HCT116 (cell line): ENCODE measurements at regions not wholly inside any gene's neighbourhood (a gene's known extent, or its start where the extent isn't known, plus 50 kb on each side); places are given as distances from the start of the nearest gene placed in this dataset.

ENCODE experiments used
- ATAC-seq: fragments of 200-7000 bp; cut with Tn5 transposase; 2 replicates; pipeline ENCODE4 v1.9.1; 2020; ENCODE audit warnings: mild to moderate bottlenecking, moderate library complexity
- BruUV-seq: library from RNA; stranded (reverse); fragments of 400-500 nt; replicated peaks from 2 replicates; lab custom pipeline; 2021; lab: Mats Ljungman, UMichigan
- CTCF ChIA-PET: fragments of 300-600 bp; sonication (Branson Sonifier 250); formaldehyde crosslinking; loops from one replicate; lab custom pipeline; 2021; ENCODE audit warnings: antibody characterized with exemption; lab: Charles Lee
- POLR2A ChIA-PET: fragments of 300-600, 350-600 bp; sonication (Branson Sonifier 250); formaldehyde crosslinking; loops from one replicate; lab custom pipeline; 2021; ENCODE audit warnings: antibody characterized with exemption; lab: Charles Lee
- RAD21 ChIA-PET, 2 experiments: fragments of 300-600 bp; sonication (Branson Sonifier 250); formaldehyde crosslinking; loops; one replicate each; lab custom pipeline; 2023; ENCODE audit warnings: low total read pairs in 2 of 2; ENCODE audit not compliant: uncharacterized antibody in 2 of 2, unreplicated experiment in 2 of 2, low non-redundant PET in 1 of 2; lab: Charles Lee
- DNase-seq: peaks from one replicate; pipeline ENCODE4 v3.0.0-alpha.2; 2010; ENCODE audit warnings: low read depth, low spot score
- H2AFZ ChIP-seq: fragments of 200-600 bp; shearing (Covaris generic), sonication (generic); 2 replicates; pipeline ENCODE4 v1.6.1; 2017; ENCODE audit warnings: low read depth, mixed run types, mixed read lengths, antibody characterized with exemption, low read length; ENCODE audit not compliant: poor library complexity, severe bottlenecking
- H3K27ac ChIP-seq: 2 replicates; pipeline ENCODE4 v1.5.1; 2012; ENCODE audit warnings: low read depth, low read length
- H3K27me3 ChIP-seq: fragments of 200-600 bp; sonication (generic); 2 replicates; pipeline ENCODE4 v1.6.1; 2016; ENCODE audit warnings: mixed run types, low read length, mixed read lengths; ENCODE audit not compliant: insufficient read depth
- H3K36me3 ChIP-seq, 2 experiments: fragments of 200-500 bp in 1 of 2; fragments of 200-600 bp in 1 of 2; sonication (Bioruptor generic) in 1 of 2; sonication (generic) in 1 of 2; 2 replicates each; pipeline versions ENCODE4 v1.5.1 to v1.6.1; 2014 to 2016; ENCODE audit warnings: low read length in 2 of 2, inconsistent platforms in 1 of 2, mixed read lengths in 1 of 2, mixed run types in 1 of 2; ENCODE audit not compliant: insufficient read depth in 2 of 2, control insufficient read depth in 1 of 2
- H3K4me1 ChIP-seq, 2 experiments: fragments of 200-600 bp in 1 of 2; sonication (generic) in 1 of 2; 2 replicates each; pipeline versions ENCODE4 v1.5.1 to v1.6.1; 2012 to 2017; ENCODE audit warnings: low read length in 2 of 2, inconsistent platforms in 1 of 2, mild to moderate bottlenecking in 1 of 2, mixed read lengths in 1 of 2, mixed run types in 1 of 2, moderate library complexity in 1 of 2; ENCODE audit not compliant: insufficient read depth in 2 of 2, control insufficient read depth in 1 of 2
- H3K4me2 ChIP-seq: fragments of 200-600 bp; sonication (generic); 2 replicates; pipeline ENCODE4 v1.6.1; 2017; ENCODE audit warnings: mixed run types, low read length, mixed read lengths
- H3K4me3 ChIP-seq, 2 experiments: fragments of 200-600 bp in 1 of 2; sonication (generic) in 1 of 2; replicated peaks in 1 of 2; 2 replicates each; pipeline ENCODE4 v1.5.1; 2011 to 2016; ENCODE audit warnings: low read length in 2 of 2, control low read depth in 1 of 2, low read depth in 1 of 2, mild to moderate bottlenecking in 1 of 2, mixed read lengths in 1 of 2, mixed run types in 1 of 2
- H3K79me2 ChIP-seq: fragments of 200-600 bp; sonication (generic); 2 replicates; pipeline ENCODE4 v1.6.1; 2017; ENCODE audit warnings: mild to moderate bottlenecking, mixed run types, low read length, moderate library complexity, mixed read lengths; ENCODE audit not compliant: insufficient read depth
- H3K9ac ChIP-seq: fragments of 200-600 bp; sonication (generic); 2 replicates; pipeline ENCODE4 v1.6.1; 2016; ENCODE audit warnings: low read length, mixed read lengths
- H3K9me2 ChIP-seq: fragments of 200-600 bp; sonication (generic), shearing (Covaris generic); 2 replicates; pipeline ENCODE4 v1.6.1; 2017; ENCODE audit warnings: mixed run types, mild to moderate bottlenecking, moderate library complexity; ENCODE audit not compliant: insufficient read depth
- H3K9me3 ChIP-seq, 2 experiments: fragments of 200-500 bp in 1 of 2; fragments of 200-600 bp in 1 of 2; sonication (Bioruptor generic) in 1 of 2; sonication (generic) in 1 of 2; 2 replicates each; pipeline ENCODE4 v1.6.1; 2014 to 2017; ENCODE audit warnings: low read length in 2 of 2, mixed read lengths in 2 of 2, inconsistent platforms in 1 of 2, low read depth in 1 of 2, mild to moderate bottlenecking in 1 of 2, mixed run types in 1 of 2, moderate library complexity in 1 of 2; ENCODE audit not compliant: control insufficient read depth in 1 of 2, insufficient read depth in 1 of 2
- H4K20me1 ChIP-seq: fragments of 200-600 bp; sonication (generic), shearing (Covaris generic); 2 replicates; pipeline ENCODE4 v1.6.1; 2017; ENCODE audit warnings: mixed run types, mild to moderate bottlenecking, moderate library complexity; ENCODE audit not compliant: insufficient read depth
- EGR1 ChIP-seq: IDR thresholded peaks from 2 replicates; pipeline ENCODE4 v1.6.1; 2012; ENCODE audit warnings: low read depth
- POLR2AphosphoS5 ChIP-seq: IDR thresholded peaks from 2 replicates; pipeline ENCODE4 v1.6.1; 2011; ENCODE audit warnings: mild to moderate bottlenecking, low read depth, low read length, moderate library complexity
- SP1 ChIP-seq: IDR thresholded peaks from 2 replicates; pipeline ENCODE4 v1.6.1; 2012; ENCODE audit warnings: low read depth
- SRF ChIP-seq: IDR thresholded peaks from 2 replicates; pipeline ENCODE4 v1.6.1; 2012; ENCODE audit warnings: low read depth
- ZFX ChIP-seq: fragments of 450-650 bp; IDR thresholded peaks from 2 replicates; pipeline ENCODE4 v1.6.1; 2017
- intact Hi-C: fragments of 100-400 bp; cut with micrococcal nuclease; formaldehyde crosslinking; loops from 2 replicates; pipeline ENCODE4 v1.10.0; 2022
- TF ChIP-seq, protein P1 (sequence below): IDR thresholded peaks from 2 replicates; pipeline ENCODE4 v1.6.1; 2012; ENCODE audit warnings: low read depth
- TF ChIP-seq, protein P2 (sequence below), 3 experiments: fragments of 200-600 bp in 1 of 3; sonication (generic) in 1 of 3; IDR thresholded peaks in 2 of 3; conservative IDR thresholded peaks in 1 of 3; 2 replicates each; pipeline ENCODE4 v1.5.1; 2012 to 2017; ENCODE audit warnings: low read depth in 2 of 3, low read length in 2 of 3, antibody characterized with exemption in 1 of 3, borderline replicate concordance in 1 of 3, control low read depth in 1 of 3, mild to moderate bottlenecking in 1 of 3, mixed read lengths in 1 of 3, mixed run types in 1 of 3, moderate library complexity in 1 of 3; ENCODE audit not compliant: insufficient read depth in 1 of 3
- TF ChIP-seq, protein P3 (sequence below): IDR thresholded peaks from 2 replicates; pipeline ENCODE4 v1.6.1; 2012
- TF ChIP-seq, protein P4 (sequence below): IDR thresholded peaks from 2 replicates; pipeline ENCODE4 v1.6.1; 2012

DNA sequence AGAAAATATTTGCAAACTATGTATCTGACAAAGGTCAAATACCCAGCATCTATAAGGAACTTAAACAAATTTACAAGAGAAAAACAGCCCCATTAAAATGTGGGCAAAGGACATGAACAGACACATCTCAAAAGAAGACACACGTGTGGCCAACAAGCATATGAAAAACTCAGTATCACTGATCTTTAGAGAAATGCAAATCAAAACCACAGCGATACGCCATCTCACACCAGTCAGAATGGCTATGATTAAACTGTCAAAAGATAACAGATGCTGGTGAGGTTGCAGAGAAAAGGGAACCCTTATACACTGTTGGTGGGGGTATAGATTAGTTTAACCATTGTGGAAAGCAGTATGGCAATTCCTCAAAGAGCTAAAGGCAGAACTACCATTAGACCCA lies 64.3 kb upstream of the RBMS1 start (continued):
- TF ChIP-seq, protein P1, sequence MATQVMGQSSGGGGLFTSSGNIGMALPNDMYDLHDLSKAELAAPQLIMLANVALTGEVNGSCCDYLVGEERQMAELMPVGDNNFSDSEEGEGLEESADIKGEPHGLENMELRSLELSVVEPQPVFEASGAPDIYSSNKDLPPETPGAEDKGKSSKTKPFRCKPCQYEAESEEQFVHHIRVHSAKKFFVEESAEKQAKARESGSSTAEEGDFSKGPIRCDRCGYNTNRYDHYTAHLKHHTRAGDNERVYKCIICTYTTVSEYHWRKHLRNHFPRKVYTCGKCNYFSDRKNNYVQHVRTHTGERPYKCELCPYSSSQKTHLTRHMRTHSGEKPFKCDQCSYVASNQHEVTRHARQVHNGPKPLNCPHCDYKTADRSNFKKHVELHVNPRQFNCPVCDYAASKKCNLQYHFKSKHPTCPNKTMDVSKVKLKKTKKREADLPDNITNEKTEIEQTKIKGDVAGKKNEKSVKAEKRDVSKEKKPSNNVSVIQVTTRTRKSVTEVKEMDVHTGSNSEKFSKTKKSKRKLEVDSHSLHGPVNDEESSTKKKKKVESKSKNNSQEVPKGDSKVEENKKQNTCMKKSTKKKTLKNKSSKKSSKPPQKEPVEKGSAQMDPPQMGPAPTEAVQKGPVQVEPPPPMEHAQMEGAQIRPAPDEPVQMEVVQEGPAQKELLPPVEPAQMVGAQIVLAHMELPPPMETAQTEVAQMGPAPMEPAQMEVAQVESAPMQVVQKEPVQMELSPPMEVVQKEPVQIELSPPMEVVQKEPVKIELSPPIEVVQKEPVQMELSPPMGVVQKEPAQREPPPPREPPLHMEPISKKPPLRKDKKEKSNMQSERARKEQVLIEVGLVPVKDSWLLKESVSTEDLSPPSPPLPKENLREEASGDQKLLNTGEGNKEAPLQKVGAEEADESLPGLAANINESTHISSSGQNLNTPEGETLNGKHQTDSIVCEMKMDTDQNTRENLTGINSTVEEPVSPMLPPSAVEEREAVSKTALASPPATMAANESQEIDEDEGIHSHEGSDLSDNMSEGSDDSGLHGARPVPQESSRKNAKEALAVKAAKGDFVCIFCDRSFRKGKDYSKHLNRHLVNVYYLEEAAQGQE = no peak
- TF ChIP-seq SP1 (no peak), POLR2AphosphoS5 (no peak)

DNA sequence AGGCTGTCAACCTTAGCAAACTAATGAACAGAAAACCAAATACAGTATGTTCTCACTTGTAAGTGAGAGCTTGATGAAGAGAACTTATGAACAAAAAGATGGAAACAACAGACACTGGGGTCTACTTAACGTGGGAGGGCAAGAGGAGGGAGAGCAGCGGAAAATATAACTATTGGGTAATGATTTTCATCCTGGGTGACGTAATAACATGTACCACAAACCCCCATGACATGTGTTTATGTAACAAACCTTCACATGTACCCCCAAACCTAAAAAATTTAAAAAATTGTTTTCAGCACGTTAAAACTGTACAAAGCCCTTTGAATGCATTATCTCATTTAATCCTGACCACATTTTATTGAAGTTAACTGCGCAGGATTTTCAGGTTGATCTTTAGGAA lies 64.9 kb upstream of the RBMS1 start:
- Histone ChIP-seq H3K27me3 (no peaks in the 10 kb centered on the region), H3K79me2 (no peaks in the 10 kb centered on the region), H3K27ac (no peak overlapping the region), H3K4me1 (peaks cover 0 to 5% of the 10 kb centered on the region in 2 experiments; a peak in 1 of 4 replicates), H2AFZ (no peak overlapping the region), H3K9ac (no peak overlapping the region), H4K20me1 (no peaks in the 10 kb centered on the region), H3K9me2 (no peaks in the 10 kb centered on the region), H3K9me3 (no peaks in the 10 kb centered on the region), H3K4me3 (no peak overlapping the region), H3K36me3 (no peaks in the 10 kb centered on the region), H3K4me2 (no peak overlapping the region)
- DNase-seq (no peak), ATAC-seq (no peak)
- ChIA-PET RAD21 (no interaction called here), CTCF (no interaction called here), POLR2A (no interaction called here)
- no TSS peak for BruUV-seq
- TF ChIP-seq ZFX (no peak), EGR1 (no peak), SRF (no peak)
- TF ChIP-seq, protein P2, sequence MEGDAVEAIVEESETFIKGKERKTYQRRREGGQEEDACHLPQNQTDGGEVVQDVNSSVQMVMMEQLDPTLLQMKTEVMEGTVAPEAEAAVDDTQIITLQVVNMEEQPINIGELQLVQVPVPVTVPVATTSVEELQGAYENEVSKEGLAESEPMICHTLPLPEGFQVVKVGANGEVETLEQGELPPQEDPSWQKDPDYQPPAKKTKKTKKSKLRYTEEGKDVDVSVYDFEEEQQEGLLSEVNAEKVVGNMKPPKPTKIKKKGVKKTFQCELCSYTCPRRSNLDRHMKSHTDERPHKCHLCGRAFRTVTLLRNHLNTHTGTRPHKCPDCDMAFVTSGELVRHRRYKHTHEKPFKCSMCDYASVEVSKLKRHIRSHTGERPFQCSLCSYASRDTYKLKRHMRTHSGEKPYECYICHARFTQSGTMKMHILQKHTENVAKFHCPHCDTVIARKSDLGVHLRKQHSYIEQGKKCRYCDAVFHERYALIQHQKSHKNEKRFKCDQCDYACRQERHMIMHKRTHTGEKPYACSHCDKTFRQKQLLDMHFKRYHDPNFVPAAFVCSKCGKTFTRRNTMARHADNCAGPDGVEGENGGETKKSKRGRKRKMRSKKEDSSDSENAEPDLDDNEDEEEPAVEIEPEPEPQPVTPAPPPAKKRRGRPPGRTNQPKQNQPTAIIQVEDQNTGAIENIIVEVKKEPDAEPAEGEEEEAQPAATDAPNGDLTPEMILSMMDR (IDR thresholded peaks at IDR 0.05 in 2 of 3, conservative IDR thresholded peaks at IDR 0.05 in 1 of 3; ENCODE audit: borderline replicate concordance in 1 of 3, insufficient read depth in 1 of 3, low read depth in 2 of 3, low read length in 2 of 3) = no peak
- TF ChIP-seq, protein P3, sequence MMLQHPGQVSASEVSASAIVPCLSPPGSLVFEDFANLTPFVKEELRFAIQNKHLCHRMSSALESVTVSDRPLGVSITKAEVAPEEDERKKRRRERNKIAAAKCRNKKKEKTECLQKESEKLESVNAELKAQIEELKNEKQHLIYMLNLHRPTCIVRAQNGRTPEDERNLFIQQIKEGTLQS = no peak
- TF ChIP-seq, protein P1 = no peak
- TF ChIP-seq, protein P4, sequence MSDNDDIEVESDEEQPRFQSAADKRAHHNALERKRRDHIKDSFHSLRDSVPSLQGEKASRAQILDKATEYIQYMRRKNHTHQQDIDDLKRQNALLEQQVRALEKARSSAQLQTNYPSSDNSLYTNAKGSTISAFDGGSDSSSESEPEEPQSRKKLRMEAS = no peak
- intact Hi-C loops = no loop called here
